PC-9 (cell line): ENCODE measurements at regions not wholly inside any gene's neighbourhood (a gene's known extent, or its start where the extent isn't known, plus 50 kb on each side); places are given as distances from the start of the nearest gene placed in this dataset.

Source experiments
- BruUV-seq: library from RNA; stranded (reverse); fragments of 400-500 nt; replicated peaks from 2 replicates; lab custom pipeline; 2021; lab: Mats Ljungman, UMichigan
- CTCF ChIA-PET: fragments of 300-600 bp; sonication (Branson Sonifier 250); formaldehyde crosslinking; loops from one replicate; lab custom pipeline; 2022; ENCODE audit warnings: antibody characterized with exemption; lab: Charles Lee
- POLR2A ChIA-PET: fragments of 300-600 bp; sonication (Branson Sonifier 250); formaldehyde crosslinking; loops from one replicate; lab custom pipeline; 2022; ENCODE audit warnings: antibody characterized with exemption; ENCODE audit not compliant: unreplicated experiment; lab: Charles Lee
- DNase-seq, 2 experiments: peaks; one replicate each; pipeline versions ENCODE4 v3.0.0 to v3.0.0-alpha.2; 2015 to 2022; ENCODE audit warnings: mixed read lengths in 1 of 2
- H2AFZ ChIP-seq: fragments of 200-600 bp; sonication (generic); 2 replicates; pipeline ENCODE4 v1.8.1; 2017; ENCODE audit warnings: antibody characterized with exemption
- H3F3A ChIP-seq: fragments of 200-600 bp; sonication (generic); 2 replicates; pipeline ENCODE4 v1.8.1; 2017; ENCODE audit warnings: antibody characterized with exemption, mild to moderate bottlenecking, low read depth; ENCODE audit not compliant: insufficient read depth
- H3K27ac ChIP-seq: fragments of 200-600 bp; sonication (generic); 2 replicates; pipeline ENCODE4 v1.6.1; 2016; ENCODE audit warnings: mixed run types
- H3K27me3 ChIP-seq: fragments of 200-600 bp; sonication (generic); 2 replicates; pipeline ENCODE4 v1.6.1; 2016; ENCODE audit warnings: low read depth, mixed run types; ENCODE audit not compliant: insufficient read depth
- H3K36me3 ChIP-seq: fragments of 200-600 bp; sonication (generic); 2 replicates; pipeline ENCODE4 v1.6.1; 2016; ENCODE audit warnings: low read depth, mixed run types
- H3K4me1 ChIP-seq: fragments of 200-600 bp; sonication (generic); replicated peaks from 2 replicates; pipeline ENCODE4 v1.6.1; 2016; ENCODE audit warnings: mixed run types; ENCODE audit not compliant: insufficient read depth
- H3K4me2 ChIP-seq: fragments of 200-600 bp; sonication (generic); 2 replicates; pipeline ENCODE4 v1.6.1; 2017; ENCODE audit warnings: mixed run types
- H3K4me3 ChIP-seq: fragments of 200-600 bp; sonication (generic); 2 replicates; pipeline ENCODE4 v1.6.1; 2016; ENCODE audit warnings: mixed run types
- H3K79me2 ChIP-seq: fragments of 200-600 bp; sonication (generic); 2 replicates; pipeline ENCODE4 v1.6.1; 2017; ENCODE audit warnings: low read depth, mixed run types
- H3K9me2 ChIP-seq: fragments of 200-600 bp; sonication (generic); 2 replicates; pipeline ENCODE4 v1.8.1; 2017; ENCODE audit warnings: mild to moderate bottlenecking; ENCODE audit not compliant: insufficient read depth
- H3K9me3 ChIP-seq: fragments of 200-600 bp; sonication (generic); 2 replicates; pipeline ENCODE4 v1.8.1; 2016; ENCODE audit warnings: low read depth; ENCODE audit not compliant: insufficient read depth
- H4K20me1 ChIP-seq: fragments of 200-600 bp; sonication (generic); 2 replicates; pipeline ENCODE4 v1.8.1; 2017; ENCODE audit not compliant: insufficient read depth
- EZH2 ChIP-seq: fragments of 200-600 bp; sonication (generic); IDR thresholded peaks from 2 replicates; pipeline ENCODE4 v1.8.0; 2017; ENCODE audit warnings: antibody characterized with exemption, low read depth
- intact Hi-C: fragments of 100-400 bp; cut with micrococcal nuclease; formaldehyde crosslinking; loops from one replicate; pipeline ENCODE4 v1.10.0; 2022; ENCODE audit not compliant: unreplicated experiment
- TF ChIP-seq, protein P1 (sequence below): fragments of 200-600 bp; sonication (generic); conservative IDR thresholded peaks from 2 replicates; pipeline ENCODE4 v1.6.1; 2017; ENCODE audit warnings: mixed run types, antibody characterized with exemption, mild to moderate bottlenecking, moderate library complexity

DNA sequence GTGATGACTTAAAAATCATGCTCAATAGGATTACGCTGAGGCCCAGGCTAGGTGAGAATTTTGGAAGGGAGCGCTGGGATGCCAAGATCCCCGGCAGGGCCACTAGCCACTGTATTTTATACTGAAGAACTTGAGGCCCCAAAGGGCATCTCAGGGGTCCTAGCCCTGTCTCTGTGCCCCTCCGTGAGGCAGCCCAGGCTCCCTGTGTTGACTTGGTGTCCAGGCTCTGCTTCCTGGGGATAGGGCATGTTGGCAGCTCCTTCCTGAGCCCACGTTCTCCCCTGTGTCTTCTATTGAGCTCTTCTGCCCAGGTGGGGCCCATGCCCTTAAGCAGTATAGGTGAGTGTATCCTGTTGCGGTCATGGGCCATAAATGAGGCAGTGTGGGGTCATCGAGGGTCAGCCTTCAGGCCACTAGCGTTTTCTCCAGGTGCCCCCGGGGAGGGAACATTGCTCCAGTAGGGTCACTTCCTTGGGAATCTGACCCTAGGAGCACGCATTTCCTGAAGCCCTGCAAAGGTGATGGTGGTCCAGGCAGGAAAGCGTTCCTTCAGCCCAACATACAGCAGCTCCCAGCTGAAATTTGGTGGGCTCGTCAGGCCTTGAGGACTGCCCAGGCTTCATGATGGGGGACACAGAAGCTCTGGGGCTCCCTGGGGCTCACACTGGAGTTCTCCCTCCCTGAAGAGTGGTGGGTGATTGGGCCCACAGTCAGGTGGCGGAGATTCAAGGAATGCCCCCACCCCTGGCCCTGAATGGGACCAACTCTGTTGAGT is 189.4 kb downstream of the UBE3A start:
- no peak overlapping the region for H2AFZ ChIP-seq
- no peaks in the 10 kb centered on the region for H3K36me3 ChIP-seq
- BruUV-seq: no TSS peak
- ChIA-PET CTCF (no interaction called here), POLR2A (no interaction called here)
- H3K4me3 ChIP-seq: no peak overlapping the region
- intact Hi-C loops: no loop called here
- H3K4me1 ChIP-seq: no peaks in the 10 kb centered on the region
- H4K20me1 ChIP-seq: no peaks in the 10 kb centered on the region
- no peak for TF ChIP-seq EZH2
- TF ChIP-seq, protein P1, sequence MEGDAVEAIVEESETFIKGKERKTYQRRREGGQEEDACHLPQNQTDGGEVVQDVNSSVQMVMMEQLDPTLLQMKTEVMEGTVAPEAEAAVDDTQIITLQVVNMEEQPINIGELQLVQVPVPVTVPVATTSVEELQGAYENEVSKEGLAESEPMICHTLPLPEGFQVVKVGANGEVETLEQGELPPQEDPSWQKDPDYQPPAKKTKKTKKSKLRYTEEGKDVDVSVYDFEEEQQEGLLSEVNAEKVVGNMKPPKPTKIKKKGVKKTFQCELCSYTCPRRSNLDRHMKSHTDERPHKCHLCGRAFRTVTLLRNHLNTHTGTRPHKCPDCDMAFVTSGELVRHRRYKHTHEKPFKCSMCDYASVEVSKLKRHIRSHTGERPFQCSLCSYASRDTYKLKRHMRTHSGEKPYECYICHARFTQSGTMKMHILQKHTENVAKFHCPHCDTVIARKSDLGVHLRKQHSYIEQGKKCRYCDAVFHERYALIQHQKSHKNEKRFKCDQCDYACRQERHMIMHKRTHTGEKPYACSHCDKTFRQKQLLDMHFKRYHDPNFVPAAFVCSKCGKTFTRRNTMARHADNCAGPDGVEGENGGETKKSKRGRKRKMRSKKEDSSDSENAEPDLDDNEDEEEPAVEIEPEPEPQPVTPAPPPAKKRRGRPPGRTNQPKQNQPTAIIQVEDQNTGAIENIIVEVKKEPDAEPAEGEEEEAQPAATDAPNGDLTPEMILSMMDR: no peak
- no peaks in the 10 kb centered on the region for H3K9me3 ChIP-seq
- no peaks in the 10 kb centered on the region for H3K9me2 ChIP-seq
- H3K4me2 ChIP-seq: no peak overlapping the region
- no peaks in the 10 kb centered on the region for H3F3A ChIP-seq
- H3K27me3 ChIP-seq: peaks cover 2% of the 10 kb centered on the region; the same call in 1 of the 2 replicates
- H3K27ac ChIP-seq: no peak overlapping the region
- no peak for DNase-seq
- H3K79me2 ChIP-seq: no peaks in the 10 kb centered on the region

DNA sequence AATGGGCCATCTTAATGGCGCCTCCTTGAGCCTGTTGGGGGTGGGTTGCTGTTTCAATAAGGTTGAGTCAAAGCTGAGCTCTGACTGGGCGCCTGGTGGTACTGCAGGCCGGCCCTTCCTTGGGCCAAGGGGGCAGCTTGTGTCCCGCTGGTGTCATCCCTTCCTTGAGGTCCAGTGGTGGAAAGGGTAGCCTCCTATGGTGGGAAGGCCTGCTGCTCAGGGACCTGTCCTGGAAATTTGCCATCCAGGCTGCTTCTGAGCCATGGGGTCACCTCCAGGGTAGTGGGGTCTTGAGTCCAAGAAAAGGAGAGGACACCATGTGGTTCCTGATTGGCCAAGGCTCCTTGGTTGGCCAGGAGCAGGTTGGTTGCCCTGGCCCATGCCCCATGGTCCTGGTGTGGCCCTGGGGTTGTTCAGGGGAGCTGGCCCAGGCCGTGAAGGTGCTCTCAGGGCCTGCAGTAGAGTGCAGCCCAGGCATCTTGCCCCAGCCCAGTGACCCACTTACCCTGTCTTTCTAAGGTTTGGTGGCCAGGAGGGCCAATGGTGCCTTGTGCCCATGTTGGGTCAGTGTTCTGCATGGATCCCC is 188.7 kb downstream of the UBE3A start:
- ChIA-PET CTCF (no interaction called here), POLR2A (no interaction called here)
- no peak overlapping the region for H3K4me2 ChIP-seq
- no peaks in the 10 kb centered on the region for H3K9me3 ChIP-seq
- DNase-seq: no peak
- no peaks in the 10 kb centered on the region for H4K20me1 ChIP-seq
- no peak overlapping the region for H2AFZ ChIP-seq
- H3K27ac ChIP-seq: no peak overlapping the region
- no peaks in the 10 kb centered on the region for H3K79me2 ChIP-seq
- no peaks in the 10 kb centered on the region for H3K9me2 ChIP-seq
- no TSS peak for BruUV-seq
- no peaks in the 10 kb centered on the region for H3K4me1 ChIP-seq
- no peaks in the 10 kb centered on the region for H3F3A ChIP-seq
- intact Hi-C loops: no loop called here
- TF ChIP-seq, protein P1: no peak
- TF ChIP-seq EZH2: no peak
- no peak overlapping the region for H3K4me3 ChIP-seq
- H3K27me3 ChIP-seq: peaks cover 5% of the 10 kb centered on the region; the same call in 1 of the 2 replicates
- no peaks in the 10 kb centered on the region for H3K36me3 ChIP-seq

DNA sequence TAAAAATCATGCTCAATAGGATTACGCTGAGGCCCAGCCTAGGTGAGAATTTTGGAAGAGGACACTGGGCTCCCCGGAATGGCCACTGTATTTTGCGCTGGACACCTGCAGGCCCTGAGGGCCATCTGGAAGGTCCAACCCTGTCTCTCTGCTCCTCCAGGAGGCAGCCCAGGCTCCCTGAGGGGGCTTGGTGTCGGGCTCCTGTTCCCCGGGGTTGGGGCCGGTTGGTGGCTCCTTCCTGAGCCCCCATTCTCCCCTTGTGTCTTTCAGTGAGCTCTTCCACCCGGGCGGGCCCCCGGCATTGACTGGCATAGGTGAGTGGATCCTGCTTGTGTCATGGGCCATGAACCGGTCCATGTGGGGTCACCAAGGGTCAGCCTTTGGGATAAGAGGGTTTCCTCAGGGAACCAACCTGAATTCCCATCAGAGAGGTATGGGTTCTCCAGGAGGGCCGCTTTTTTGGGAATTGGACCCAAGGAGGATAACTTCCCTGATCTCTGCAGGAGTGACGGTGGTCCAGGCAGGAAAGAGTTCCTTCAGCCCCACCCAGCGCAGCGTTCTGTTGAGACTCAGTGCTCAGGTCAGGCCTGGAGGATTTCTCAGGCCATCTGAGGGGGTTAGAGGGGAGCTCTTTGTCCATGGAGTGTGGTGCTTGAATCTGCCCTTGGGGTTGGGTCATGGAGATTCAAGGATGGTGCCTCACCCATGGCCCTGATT is 187.8 kb downstream of the UBE3A start:
- Histone ChIP-seq H3K9me2 (no peaks in the 10 kb centered on the region), H3K79me2 (no peaks in the 10 kb centered on the region), H2AFZ (no peak overlapping the region), H3K27ac (no peak overlapping the region), H3K4me1 (no peaks in the 10 kb centered on the region), H3K9me3 (no peaks in the 10 kb centered on the region), H3K36me3 (no peaks in the 10 kb centered on the region), H3K27me3 (peaks cover 5% of the 10 kb centered on the region; the same call in 1 of the 2 replicates), H3K4me3 (no peak overlapping the region), H4K20me1 (no peaks in the 10 kb centered on the region), H3K4me2 (no peak overlapping the region), H3F3A (no peaks in the 10 kb centered on the region)
- intact Hi-C loops: no loop called here
- TF ChIP-seq, protein P1: no peak
- no peak for TF ChIP-seq EZH2
- ChIA-PET POLR2A (no interaction called here), CTCF (no interaction called here)
- BruUV-seq: no TSS peak
- DNase-seq: no peak
